SHP77 (cell line): ENCODE measurements at regions not wholly inside any gene's neighbourhood (a gene's known extent, or its start where the extent isn't known, plus 50 kb on each side); places are given as distances from the start of the nearest gene placed in this dataset.

Experiments
- DNase-seq, 2 experiments: peaks; one replicate each; lab custom pipeline; 2025; lab: John Stamatoyannopoulos, UW

DNA sequence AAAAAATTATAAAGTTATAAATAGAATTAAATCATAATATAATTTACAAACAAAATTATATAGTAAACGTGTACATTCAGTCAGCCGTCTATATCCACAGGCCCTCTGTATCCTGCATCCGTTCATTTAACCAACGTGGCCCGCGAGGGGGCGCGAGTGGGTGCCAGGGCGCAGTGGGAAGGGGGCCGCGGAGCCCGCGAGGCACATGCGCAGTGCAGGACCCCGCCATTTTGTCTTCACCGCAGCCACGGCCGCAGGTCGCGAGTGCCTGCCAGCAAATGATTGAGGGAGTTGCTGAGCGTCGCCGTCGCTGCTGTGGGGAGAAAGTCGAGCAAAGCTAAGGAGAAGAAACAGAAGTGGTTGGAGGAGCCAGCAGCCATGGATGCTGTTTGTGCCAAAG is 53.4 kb upstream of the ECI2 start:
- no peak for DNase-seq

DNA sequence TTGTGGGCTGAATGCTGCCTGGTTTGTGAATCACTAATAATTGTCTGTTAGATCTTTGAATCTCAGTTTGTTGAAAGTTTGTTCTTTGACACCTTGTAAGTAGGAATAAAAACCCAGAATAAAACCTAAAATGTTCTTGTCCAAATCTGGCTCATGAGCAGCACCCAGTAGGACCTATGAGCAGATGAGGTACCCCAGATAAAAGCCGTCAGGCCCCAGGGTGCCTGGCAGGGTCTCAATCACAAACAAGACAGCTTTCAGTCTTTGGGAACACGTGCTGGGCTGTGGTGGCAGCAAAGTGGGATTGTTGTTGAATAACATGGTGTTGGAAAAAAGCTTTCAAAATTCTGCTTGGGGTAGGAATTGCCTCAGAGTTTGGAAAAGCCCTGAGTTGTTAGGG is 52.1 kb upstream of the ECI2 start:
- no peak for DNase-seq

DNA sequence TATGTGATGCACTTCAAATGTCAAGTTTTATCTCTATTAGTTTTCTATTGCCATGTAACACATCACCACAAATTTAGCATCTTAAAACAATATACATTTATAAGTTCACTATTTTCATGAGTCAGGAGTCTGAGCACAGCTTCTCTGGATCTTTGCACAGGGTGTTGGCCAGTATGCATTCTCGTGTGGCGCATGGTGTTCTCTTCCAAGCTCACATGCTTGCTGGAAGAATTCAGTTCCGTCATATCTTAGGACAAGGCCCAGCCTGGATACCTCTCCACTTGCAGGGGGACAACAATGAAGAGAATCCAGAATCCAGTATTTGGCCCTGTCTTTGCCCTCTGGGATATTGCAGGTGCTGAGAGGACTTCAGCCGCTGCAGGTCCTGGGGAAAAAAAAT is 51.0 kb upstream of the ECI2 start:
- no peak for DNase-seq

DNA sequence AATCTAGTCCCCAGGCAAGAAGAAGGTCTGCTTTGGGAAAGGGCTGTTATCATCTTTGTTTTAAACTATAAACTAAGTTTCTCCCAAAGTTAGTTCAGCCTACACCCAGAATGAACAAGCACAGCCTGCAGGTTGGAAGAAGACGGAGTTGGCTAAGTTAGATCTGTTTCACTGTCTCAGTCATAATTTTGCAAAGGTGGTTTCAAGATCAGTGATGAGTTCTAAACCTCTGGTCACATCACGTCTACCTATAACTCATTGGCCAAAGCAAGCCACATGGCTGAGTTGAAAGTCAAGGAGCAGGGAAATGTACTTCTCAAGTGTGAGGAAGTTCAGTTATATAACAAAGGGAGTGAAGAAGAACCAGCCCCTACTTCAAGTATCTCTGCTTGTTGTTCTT is 50.5 kb upstream of the ECI2 start:
- DNase-seq, result no peak

DNA sequence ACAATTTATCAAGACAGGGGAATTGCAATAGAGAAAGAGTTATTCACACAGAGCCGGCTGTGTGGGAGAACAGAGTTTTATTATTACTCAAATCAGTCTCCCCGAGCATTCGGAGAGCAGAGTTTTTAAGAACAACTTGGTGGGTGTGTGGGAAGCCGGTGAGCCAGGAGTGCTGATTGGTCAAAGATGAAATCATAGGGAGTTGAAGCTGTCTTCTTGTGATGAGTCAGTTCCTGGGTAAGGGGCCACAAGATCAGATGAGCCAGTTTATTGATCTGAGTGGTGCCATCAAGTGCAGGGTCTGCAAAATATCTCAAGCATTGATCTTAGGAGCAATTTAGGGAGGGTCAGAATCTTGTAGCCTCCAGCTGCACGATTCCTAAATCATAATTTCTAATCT is 50.0 kb upstream of the ECI2 start:
- DNase-seq, result no peak
